OCI-LY3 (cell line): ENCODE measurements at regions not wholly inside any gene's neighbourhood (a gene's known extent, or its start where the extent isn't known, plus 50 kb on each side); places are given as distances from the start of the nearest gene placed in this dataset.

Experiments
- CTCF ChIP-seq: fragments of 200-600, 300-600 bp; sonication (generic); IDR thresholded peaks from 2 replicates; pipeline ENCODE4 v1.5.1; 2014; ENCODE audit warnings: antibody characterized with exemption, low read length, low read depth
- EZH2phosphoT487 ChIP-seq: fragments of 200-600 bp; shearing (Covaris generic); IDR thresholded peaks from 2 replicates; pipeline ENCODE4 v1.6.1; 2018; ENCODE audit warnings: antibody characterized with exemption, mixed run types, low read depth

- TF ChIP-seq CTCF (no peak), EZH2phosphoT487 (no peak)
Observed at GRCh38 chr15:63440265-63440648, 58.6 kb upstream of the CA12 start.
